Keratinocyte (primary cell): ENCODE measurements at regions not wholly inside any gene's neighbourhood (a gene's known extent, or its start where the extent isn't known, plus 50 kb on each side); places are given as distances from the start of the nearest gene placed in this dataset.

ENCODE experiments used
- DNase-seq: peaks from one replicate; pipeline ENCODE4 v3.0.0-alpha.2; 2011; ENCODE audit warnings: low read depth, missing footprints, low spot score
- FAIRE-seq: peaks from 2 replicates; lab custom pipeline; 2011; peaks lifted over from hg19 to GRCh38; lab: Jason Lieb, UNC
- H2AFZ ChIP-seq: 2 replicates; pipeline ENCODE4 v1.6.0; 2012; ENCODE audit warnings: low read length, control low read depth, inconsistent platforms; ENCODE audit not compliant: control insufficient read depth
- H3K27ac ChIP-seq: 2 replicates; pipeline ENCODE4 v1.5.1; 2011; ENCODE audit warnings: low read length; ENCODE audit not compliant: control insufficient read depth, insufficient read depth
- H3K27me3 ChIP-seq: 3 replicates; pipeline ENCODE4 v1.6.0; 2011; ENCODE audit warnings: low read length; ENCODE audit not compliant: control insufficient read depth, insufficient read depth; ENCODE audit errors: extremely low read depth
- H3K36me3 ChIP-seq, 2 experiments: 2 replicates in 1 of 2; 3 replicates in 1 of 2; pipeline ENCODE4 v1.5.1; 2011; ENCODE audit warnings: low read length in 2 of 2, mild to moderate bottlenecking in 1 of 2; ENCODE audit not compliant: control insufficient read depth in 2 of 2, insufficient read depth in 2 of 2; ENCODE audit errors: extremely low read depth in 1 of 2
- H3K4me1 ChIP-seq: 3 replicates; pipeline ENCODE4 v1.5.1; 2011; ENCODE audit warnings: low read length; ENCODE audit not compliant: control insufficient read depth, insufficient read depth; ENCODE audit errors: extremely low read depth
- H3K4me2 ChIP-seq: 3 replicates; pipeline ENCODE4 v1.6.0; 2011; ENCODE audit warnings: low read depth, low read length; ENCODE audit not compliant: control insufficient read depth, insufficient read depth; ENCODE audit errors: extremely low read depth
- H3K4me3 ChIP-seq, 3 experiments: fragments of 200-600 bp in 1 of 3; sonication (generic) in 1 of 3; 2 replicates in 2 of 3; 3 replicates in 1 of 3; pipeline ENCODE4 v1.5.1; 2011 to 2016; ENCODE audit warnings: low read length in 3 of 3, mild to moderate bottlenecking in 3 of 3, control low read depth in 2 of 3, inconsistent platforms in 1 of 3, low read depth in 1 of 3, mixed read lengths in 1 of 3, mixed run types in 1 of 3, moderate library complexity in 1 of 3; ENCODE audit not compliant: control insufficient read depth in 2 of 3, insufficient read depth in 2 of 3; ENCODE audit errors: extremely low read depth in 1 of 3
- H3K79me2 ChIP-seq: 2 replicates; pipeline ENCODE4 v1.6.0; 2012; ENCODE audit warnings: low read length; ENCODE audit not compliant: control insufficient read depth, insufficient read depth
- H3K9ac ChIP-seq: 3 replicates; pipeline ENCODE4 v1.6.0; 2011; ENCODE audit warnings: low read length; ENCODE audit not compliant: control insufficient read depth, insufficient read depth; ENCODE audit errors: extremely low read depth
- H3K9me1 ChIP-seq: 3 replicates; pipeline ENCODE4 v1.6.0; 2011; ENCODE audit warnings: low read length; ENCODE audit not compliant: control insufficient read depth, insufficient read depth; ENCODE audit errors: extremely low read depth
- H3K9me3 ChIP-seq: 2 replicates; pipeline ENCODE4 v1.5.1; 2012; ENCODE audit warnings: low read depth, low read length; ENCODE audit not compliant: control insufficient read depth
- H4K20me1 ChIP-seq: 3 replicates; pipeline ENCODE4 v1.6.0; 2011; ENCODE audit warnings: low read length; ENCODE audit not compliant: control insufficient read depth, insufficient read depth; ENCODE audit errors: extremely low read depth
- EZH2 ChIP-seq: IDR thresholded peaks from one replicate; pipeline ENCODE4 v1.6.1; 2012; ENCODE audit warnings: inconsistent platforms, mild to moderate bottlenecking, low read length, moderate library complexity
- dilution Hi-C: fragments of 300-500 bp; cut with MboI; formaldehyde crosslinking; loops from one replicate; pipeline ENCODE4 v1.7.0; 2020; ENCODE audit warnings: low sequenced_read_pairs; ENCODE audit not compliant: extremely low pct_ligation_motif_present
- TF ChIP-seq, protein P1 (sequence below), 3 experiments: IDR thresholded peaks in 1 of 3; conservative IDR thresholded peaks in 1 of 3; optimal IDR thresholded peaks in 1 of 3; 2 replicates in 2 of 3; 3 replicates in 1 of 3; pipeline versions ENCODE3 to v1.5.1; 2011; ENCODE audit warnings: low read length in 3 of 3, mild to moderate bottlenecking in 3 of 3, moderate library complexity in 2 of 3, control low read depth in 1 of 3, inconsistent platforms in 1 of 3; ENCODE audit not compliant: insufficient read depth in 2 of 3; ENCODE audit errors: extremely low read depth in 1 of 3

DNA sequence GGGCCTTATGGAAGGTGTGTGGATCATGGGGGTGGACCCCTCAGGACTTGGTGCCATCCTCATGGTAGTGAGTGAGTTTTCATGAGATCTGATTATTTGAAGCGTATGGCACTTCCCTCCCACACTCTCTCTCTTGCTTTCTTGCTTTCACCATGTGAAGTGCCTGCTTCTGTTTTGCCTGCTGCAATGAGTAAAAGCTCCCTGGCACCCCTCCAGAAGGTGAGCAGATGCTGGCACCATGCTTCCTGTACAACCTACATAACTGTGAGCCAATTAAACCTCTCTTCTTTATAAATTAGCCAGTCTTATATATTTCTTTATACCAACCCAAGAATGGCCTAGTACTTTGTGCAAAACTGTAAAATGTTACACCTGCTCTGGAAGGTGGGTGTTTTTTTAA, 396.8 kb upstream of the HS3ST5 start:
- H3K36me3 ChIP-seq, result no peaks in the 10 kb centered on the region
- no peaks in the 10 kb centered on the region for H3K79me2 ChIP-seq
- TF ChIP-seq EZH2, result no peak
- TF ChIP-seq, protein P1, sequence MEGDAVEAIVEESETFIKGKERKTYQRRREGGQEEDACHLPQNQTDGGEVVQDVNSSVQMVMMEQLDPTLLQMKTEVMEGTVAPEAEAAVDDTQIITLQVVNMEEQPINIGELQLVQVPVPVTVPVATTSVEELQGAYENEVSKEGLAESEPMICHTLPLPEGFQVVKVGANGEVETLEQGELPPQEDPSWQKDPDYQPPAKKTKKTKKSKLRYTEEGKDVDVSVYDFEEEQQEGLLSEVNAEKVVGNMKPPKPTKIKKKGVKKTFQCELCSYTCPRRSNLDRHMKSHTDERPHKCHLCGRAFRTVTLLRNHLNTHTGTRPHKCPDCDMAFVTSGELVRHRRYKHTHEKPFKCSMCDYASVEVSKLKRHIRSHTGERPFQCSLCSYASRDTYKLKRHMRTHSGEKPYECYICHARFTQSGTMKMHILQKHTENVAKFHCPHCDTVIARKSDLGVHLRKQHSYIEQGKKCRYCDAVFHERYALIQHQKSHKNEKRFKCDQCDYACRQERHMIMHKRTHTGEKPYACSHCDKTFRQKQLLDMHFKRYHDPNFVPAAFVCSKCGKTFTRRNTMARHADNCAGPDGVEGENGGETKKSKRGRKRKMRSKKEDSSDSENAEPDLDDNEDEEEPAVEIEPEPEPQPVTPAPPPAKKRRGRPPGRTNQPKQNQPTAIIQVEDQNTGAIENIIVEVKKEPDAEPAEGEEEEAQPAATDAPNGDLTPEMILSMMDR (optimal IDR thresholded peaks at IDR 0.05 in 1 of 3, IDR thresholded peaks at IDR 0.05 in 1 of 3, conservative IDR thresholded peaks at IDR 0.05 in 1 of 3; ENCODE audit: extremely low read depth in 1 of 3, insufficient read depth in 2 of 3, low read length in 3 of 3), result no peak
- H3K4me2 ChIP-seq, result no peak overlapping the region
- H2AFZ ChIP-seq, result no peak overlapping the region
- H3K4me3 ChIP-seq, result no peak overlapping the region
- no peaks in the 10 kb centered on the region for H3K9me3 ChIP-seq
- DNase-seq, result no peak
- dilution Hi-C loops, result no loop called here
- H3K27ac ChIP-seq, result no peak overlapping the region
- H3K4me1 ChIP-seq, result no peaks in the 10 kb centered on the region
- H4K20me1 ChIP-seq, result no peaks in the 10 kb centered on the region
- H3K9me1 ChIP-seq, result no peaks in the 10 kb centered on the region
- H3K27me3 ChIP-seq, result no peaks in the 10 kb centered on the region
- no peak for FAIRE-seq
- no peak overlapping the region for H3K9ac ChIP-seq

GRCh38 chr6:114735025-114735735, 392.4 kb upstream of the HS3ST5 start:
- Histone ChIP-seq H3K4me3 (no peak overlapping the region), H3K4me2 (no peak overlapping the region), H3K9ac (no peak overlapping the region), H4K20me1 (no peaks in the 10 kb centered on the region), H3K4me1 (no peaks in the 10 kb centered on the region), H2AFZ (no peak overlapping the region), H3K79me2 (no peaks in the 10 kb centered on the region), H3K27ac (no peak overlapping the region), H3K36me3 (no peaks in the 10 kb centered on the region), H3K9me1 (no peaks in the 10 kb centered on the region), H3K9me3 (no peaks in the 10 kb centered on the region), H3K27me3 (no peaks in the 10 kb centered on the region)
- dilution Hi-C loops, result no loop called here
- DNase-seq, result no peak
- no peak for TF ChIP-seq EZH2
- TF ChIP-seq, protein P1 (optimal IDR thresholded peaks at IDR 0.05 in 1 of 3, IDR thresholded peaks at IDR 0.05 in 1 of 3, conservative IDR thresholded peaks at IDR 0.05 in 1 of 3; ENCODE audit: extremely low read depth in 1 of 3, insufficient read depth in 2 of 3, low read length in 3 of 3), result peak in 1 of 3 experiments; percentile 24
- FAIRE-seq, result no peak
